HCT116 (cell line): ENCODE measurements at regions not wholly inside any gene's neighbourhood (a gene's known extent, or its start where the extent isn't known, plus 50 kb on each side); places are given as distances from the start of the nearest gene placed in this dataset.

Experiments
- ATAC-seq: fragments of 200-7000 bp; cut with Tn5 transposase; 2 replicates; pipeline ENCODE4 v1.9.1; 2020; ENCODE audit warnings: mild to moderate bottlenecking, moderate library complexity
- BruUV-seq: library from RNA; stranded (reverse); fragments of 400-500 nt; replicated peaks from 2 replicates; lab custom pipeline; 2021; lab: Mats Ljungman, UMichigan
- CTCF ChIA-PET: fragments of 300-600 bp; sonication (Branson Sonifier 250); formaldehyde crosslinking; loops from one replicate; lab custom pipeline; 2021; ENCODE audit warnings: antibody characterized with exemption; lab: Charles Lee
- POLR2A ChIA-PET: fragments of 300-600, 350-600 bp; sonication (Branson Sonifier 250); formaldehyde crosslinking; loops from one replicate; lab custom pipeline; 2021; ENCODE audit warnings: antibody characterized with exemption; lab: Charles Lee
- RAD21 ChIA-PET, 2 experiments: fragments of 300-600 bp; sonication (Branson Sonifier 250); formaldehyde crosslinking; loops; one replicate each; lab custom pipeline; 2023; ENCODE audit warnings: low total read pairs in 2 of 2; ENCODE audit not compliant: uncharacterized antibody in 2 of 2, unreplicated experiment in 2 of 2, low non-redundant PET in 1 of 2; lab: Charles Lee
- DNase-seq: peaks from one replicate; pipeline ENCODE4 v3.0.0-alpha.2; 2010; ENCODE audit warnings: low read depth, low spot score
- H2AFZ ChIP-seq: fragments of 200-600 bp; shearing (Covaris generic), sonication (generic); 2 replicates; pipeline ENCODE4 v1.6.1; 2017; ENCODE audit warnings: low read depth, mixed run types, mixed read lengths, antibody characterized with exemption, low read length; ENCODE audit not compliant: poor library complexity, severe bottlenecking
- H3K27ac ChIP-seq: 2 replicates; pipeline ENCODE4 v1.5.1; 2012; ENCODE audit warnings: low read depth, low read length
- H3K27me3 ChIP-seq: fragments of 200-600 bp; sonication (generic); 2 replicates; pipeline ENCODE4 v1.6.1; 2016; ENCODE audit warnings: mixed run types, low read length, mixed read lengths; ENCODE audit not compliant: insufficient read depth
- H3K36me3 ChIP-seq, 2 experiments: fragments of 200-500 bp in 1 of 2; fragments of 200-600 bp in 1 of 2; sonication (Bioruptor generic) in 1 of 2; sonication (generic) in 1 of 2; 2 replicates each; pipeline versions ENCODE4 v1.5.1 to v1.6.1; 2014 to 2016; ENCODE audit warnings: low read length in 2 of 2, inconsistent platforms in 1 of 2, mixed read lengths in 1 of 2, mixed run types in 1 of 2; ENCODE audit not compliant: insufficient read depth in 2 of 2, control insufficient read depth in 1 of 2
- H3K4me1 ChIP-seq, 2 experiments: fragments of 200-600 bp in 1 of 2; sonication (generic) in 1 of 2; 2 replicates each; pipeline versions ENCODE4 v1.5.1 to v1.6.1; 2012 to 2017; ENCODE audit warnings: low read length in 2 of 2, inconsistent platforms in 1 of 2, mild to moderate bottlenecking in 1 of 2, mixed read lengths in 1 of 2, mixed run types in 1 of 2, moderate library complexity in 1 of 2; ENCODE audit not compliant: insufficient read depth in 2 of 2, control insufficient read depth in 1 of 2
- H3K4me2 ChIP-seq: fragments of 200-600 bp; sonication (generic); 2 replicates; pipeline ENCODE4 v1.6.1; 2017; ENCODE audit warnings: mixed run types, low read length, mixed read lengths
- H3K4me3 ChIP-seq, 2 experiments: fragments of 200-600 bp in 1 of 2; sonication (generic) in 1 of 2; replicated peaks in 1 of 2; 2 replicates each; pipeline ENCODE4 v1.5.1; 2011 to 2016; ENCODE audit warnings: low read length in 2 of 2, control low read depth in 1 of 2, low read depth in 1 of 2, mild to moderate bottlenecking in 1 of 2, mixed read lengths in 1 of 2, mixed run types in 1 of 2
- H3K79me2 ChIP-seq: fragments of 200-600 bp; sonication (generic); 2 replicates; pipeline ENCODE4 v1.6.1; 2017; ENCODE audit warnings: mild to moderate bottlenecking, mixed run types, low read length, moderate library complexity, mixed read lengths; ENCODE audit not compliant: insufficient read depth
- H3K9ac ChIP-seq: fragments of 200-600 bp; sonication (generic); 2 replicates; pipeline ENCODE4 v1.6.1; 2016; ENCODE audit warnings: low read length, mixed read lengths
- H3K9me2 ChIP-seq: fragments of 200-600 bp; sonication (generic), shearing (Covaris generic); 2 replicates; pipeline ENCODE4 v1.6.1; 2017; ENCODE audit warnings: mixed run types, mild to moderate bottlenecking, moderate library complexity; ENCODE audit not compliant: insufficient read depth
- H3K9me3 ChIP-seq, 2 experiments: fragments of 200-500 bp in 1 of 2; fragments of 200-600 bp in 1 of 2; sonication (Bioruptor generic) in 1 of 2; sonication (generic) in 1 of 2; 2 replicates each; pipeline ENCODE4 v1.6.1; 2014 to 2017; ENCODE audit warnings: low read length in 2 of 2, mixed read lengths in 2 of 2, inconsistent platforms in 1 of 2, low read depth in 1 of 2, mild to moderate bottlenecking in 1 of 2, mixed run types in 1 of 2, moderate library complexity in 1 of 2; ENCODE audit not compliant: control insufficient read depth in 1 of 2, insufficient read depth in 1 of 2
- H4K20me1 ChIP-seq: fragments of 200-600 bp; sonication (generic), shearing (Covaris generic); 2 replicates; pipeline ENCODE4 v1.6.1; 2017; ENCODE audit warnings: mixed run types, mild to moderate bottlenecking, moderate library complexity; ENCODE audit not compliant: insufficient read depth
- EGR1 ChIP-seq: IDR thresholded peaks from 2 replicates; pipeline ENCODE4 v1.6.1; 2012; ENCODE audit warnings: low read depth
- JUND ChIP-seq: IDR thresholded peaks from 2 replicates; pipeline ENCODE4 v1.6.1; 2012
- REST ChIP-seq: IDR thresholded peaks from 2 replicates; pipeline ENCODE4 v1.6.1; 2012; ENCODE audit warnings: low read depth
- SRF ChIP-seq: IDR thresholded peaks from 2 replicates; pipeline ENCODE4 v1.6.1; 2012; ENCODE audit warnings: low read depth
- TCF7L2 ChIP-seq: IDR thresholded peaks from 2 replicates; pipeline ENCODE4 v1.7.0; 2011; ENCODE audit warnings: borderline replicate concordance, inconsistent platforms; ENCODE audit not compliant: insufficient read depth, insufficient read length; ENCODE audit errors: extremely low read depth
- YY1 ChIP-seq: IDR thresholded peaks from 2 replicates; pipeline ENCODE4 v1.6.1; 2011; ENCODE audit warnings: low read length, low read depth, moderate library complexity, mild to moderate bottlenecking; ENCODE audit not compliant: insufficient replicate concordance; ENCODE audit errors: extremely low read depth
- ZNF274 ChIP-seq: fragments of 200-500 bp; sonication (Bioruptor generic); IDR thresholded peaks from 2 replicates; pipeline ENCODE4 v1.6.1; 2014; ENCODE audit warnings: mild to moderate bottlenecking, low read depth, low read length, inconsistent platforms
- intact Hi-C: fragments of 100-400 bp; cut with micrococcal nuclease; formaldehyde crosslinking; loops from 2 replicates; pipeline ENCODE4 v1.10.0; 2022
- TF ChIP-seq, protein P1 (sequence below): IDR thresholded peaks from 2 replicates; pipeline ENCODE4 v1.6.1; 2011; ENCODE audit warnings: mild to moderate bottlenecking, low read length, moderate library complexity; ENCODE audit not compliant: insufficient replicate concordance; ENCODE audit errors: extremely low read depth

DNA sequence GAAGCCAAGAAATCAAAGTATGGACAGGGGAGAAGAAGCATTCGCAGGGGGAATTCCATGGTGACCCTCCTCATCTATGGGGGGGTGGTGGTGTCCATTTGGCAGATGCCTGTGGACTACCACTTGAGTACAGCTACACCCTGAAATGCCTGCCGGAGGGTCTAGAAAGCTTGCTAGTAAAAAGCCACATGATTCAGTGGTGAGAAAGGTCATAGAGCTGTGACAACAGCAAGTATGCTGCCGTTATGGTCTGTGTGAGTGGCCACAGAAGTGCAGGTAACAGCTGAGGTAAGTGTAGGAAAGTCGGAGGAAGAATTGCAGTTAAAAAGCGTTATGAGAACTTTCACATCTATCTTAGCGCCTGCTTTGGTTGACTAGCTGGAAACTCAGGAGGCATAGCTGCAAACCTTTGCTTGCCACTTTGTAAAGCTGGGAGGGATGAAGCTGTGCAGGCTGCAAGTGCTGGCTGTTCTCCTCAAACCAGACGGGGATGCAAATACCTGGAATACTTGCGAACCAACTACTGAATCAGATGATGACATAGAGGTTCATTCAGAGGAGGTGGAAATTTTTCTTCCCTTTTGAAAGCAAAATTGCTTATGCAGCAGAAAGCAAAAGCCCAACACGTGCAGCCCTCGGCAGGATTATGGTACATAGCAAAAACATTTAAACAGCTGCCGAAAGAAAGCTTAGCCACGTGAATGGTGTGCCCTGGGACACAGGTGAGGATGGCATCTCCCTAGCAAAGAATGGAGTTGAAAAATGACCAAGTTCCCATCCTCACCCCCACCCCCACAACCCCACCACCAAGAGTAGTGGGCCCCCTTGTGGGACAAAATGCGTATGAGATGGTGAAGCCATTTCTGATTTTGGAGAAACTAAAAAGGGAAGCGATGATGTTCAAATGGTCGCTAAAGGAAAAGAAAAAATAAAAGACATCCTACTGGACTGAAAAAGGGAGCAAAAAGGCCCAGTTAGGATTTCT lies 287.0 kb downstream of the RERGL start:
- H2AFZ ChIP-seq = no peak overlapping the region
- H3K27ac ChIP-seq = no peak overlapping the region
- RAD21 ChIA-PET = no interaction called here
- CTCF ChIA-PET = no interaction called here
- intact Hi-C loops = no loop called here
- no peak for TF ChIP-seq REST
- TF ChIP-seq EGR1 = no peak
- TF ChIP-seq YY1 = no peak
- TF ChIP-seq TCF7L2 = no peak
- TF ChIP-seq, protein P1, sequence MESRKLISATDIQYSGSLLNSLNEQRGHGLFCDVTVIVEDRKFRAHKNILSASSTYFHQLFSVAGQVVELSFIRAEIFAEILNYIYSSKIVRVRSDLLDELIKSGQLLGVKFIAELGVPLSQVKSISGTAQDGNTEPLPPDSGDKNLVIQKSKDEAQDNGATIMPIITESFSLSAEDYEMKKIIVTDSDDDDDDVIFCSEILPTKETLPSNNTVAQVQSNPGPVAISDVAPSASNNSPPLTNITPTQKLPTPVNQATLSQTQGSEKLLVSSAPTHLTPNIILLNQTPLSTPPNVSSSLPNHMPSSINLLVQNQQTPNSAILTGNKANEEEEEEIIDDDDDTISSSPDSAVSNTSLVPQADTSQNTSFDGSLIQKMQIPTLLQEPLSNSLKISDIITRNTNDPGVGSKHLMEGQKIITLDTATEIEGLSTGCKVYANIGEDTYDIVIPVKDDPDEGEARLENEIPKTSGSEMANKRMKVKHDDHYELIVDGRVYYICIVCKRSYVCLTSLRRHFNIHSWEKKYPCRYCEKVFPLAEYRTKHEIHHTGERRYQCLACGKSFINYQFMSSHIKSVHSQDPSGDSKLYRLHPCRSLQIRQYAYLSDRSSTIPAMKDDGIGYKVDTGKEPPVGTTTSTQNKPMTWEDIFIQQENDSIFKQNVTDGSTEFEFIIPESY = no peak
- no peak for TF ChIP-seq ZNF274
- TF ChIP-seq JUND = no peak
- no peak for TF ChIP-seq SRF
- no peak overlapping the region for H3K4me2 ChIP-seq
- BruUV-seq = no TSS peak
- H4K20me1 ChIP-seq = no peaks in the 10 kb centered on the region
- no peaks in the 10 kb centered on the region for H3K36me3 ChIP-seq
- H3K9me2 ChIP-seq = no peaks in the 10 kb centered on the region
- H3K27me3 ChIP-seq = no peaks in the 10 kb centered on the region
- no peaks in the 10 kb centered on the region for H3K4me1 ChIP-seq
- H3K79me2 ChIP-seq = no peaks in the 10 kb centered on the region
- H3K9me3 ChIP-seq = no peaks in the 10 kb centered on the region
- DNase-seq = no peak
- no peak for ATAC-seq
- H3K4me3 ChIP-seq = no peak overlapping the region
- POLR2A ChIA-PET = no interaction called here
- H3K9ac ChIP-seq = no peak overlapping the region
